ENCODE measurements at regions not wholly inside any gene's neighbourhood (a gene's known extent, or its start where the extent isn't known, plus 50 kb on each side); places are given as distances from the start of the nearest gene placed in this dataset.

- no peak for TF ChIP-seq CTCF (IDR thresholded peaks at IDR 0.05; ENCODE audit: insufficient read depth, low read length, poor library complexity, severe bottlenecking)
- no peak for TF ChIP-seq EZH2phosphoT487 (conservative IDR thresholded peaks at IDR 0.05; ENCODE audit: low read length)
Measured at GRCh38 chr6:101222007-101222406, 171.5 kb upstream of the GRIK2 start.

All from SU-DHL-6 (cell line).